Astrocyte (in vitro differentiated cells and primary cell): ENCODE measurements at regions not wholly inside any gene's neighbourhood (a gene's known extent, or its start where the extent isn't known, plus 50 kb on each side); places are given as distances from the start of the nearest gene placed in this dataset.

Experiments used
- CTCF ChIP-seq: IDR thresholded peaks from 2 replicates; pipeline ENCODE4 v1.5.1; 2011; ENCODE audit warnings: low read depth, mild to moderate bottlenecking, inconsistent platforms, low read length, moderate library complexity; ENCODE audit not compliant: insufficient read depth
- EZH2 ChIP-seq: IDR thresholded peaks from 2 replicates; pipeline ENCODE4 v1.6.1; 2012; ENCODE audit warnings: mild to moderate bottlenecking, low read length, inconsistent platforms; ENCODE audit not compliant: insufficient read depth

GRCh38 chr7:91573405-91573804 lies 307.1 kb downstream of the MTERF1 start:
- no peak for TF ChIP-seq EZH2
- no peak for TF ChIP-seq CTCF
